ENCODE measurements at regions not wholly inside any gene's neighbourhood (a gene's known extent, or its start where the extent isn't known, plus 50 kb on each side); places are given as distances from the start of the nearest gene placed in this dataset.
A peak's percentile ranks its signal among the peaks of the same experiment; 100 is the strongest.

DNA sequence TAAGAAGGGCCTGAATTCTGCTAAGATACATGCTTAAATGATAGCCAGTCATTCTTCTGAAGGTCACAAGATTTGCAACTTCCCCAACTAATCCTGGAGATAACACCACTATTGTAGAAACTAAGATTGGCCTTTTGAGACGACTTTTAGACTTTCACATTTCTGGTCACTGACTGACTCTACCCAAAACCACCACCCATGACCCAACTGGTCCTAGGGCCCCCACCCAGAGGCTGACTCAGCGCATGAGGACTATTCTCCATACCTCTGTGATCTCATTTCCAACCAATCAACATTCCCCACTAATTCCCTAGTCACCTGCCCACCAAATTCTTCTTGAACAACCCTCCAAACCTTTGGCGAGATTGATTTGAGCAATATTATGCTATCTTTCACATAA, 1299.0 kb downstream of the CDH11 start:
- DNase-seq (ENCODE audit: low read depth, low spot score) (no peak), FAIRE-seq (no peak)
- no peaks in the 10 kb centered on the region for H3K27me3 ChIP-seq (ENCODE audit: control insufficient read depth, extremely low read depth, insufficient read depth, low read length)
- H3K27ac ChIP-seq (ENCODE audit: control insufficient read depth, insufficient read depth, low read length), result no peak overlapping the region
- no peak overlapping the region for H3K4me3 ChIP-seq (ENCODE audit: control insufficient read depth in 2 of 3, extremely low read depth in 1 of 3, insufficient read depth in 2 of 3, low read depth in 1 of 3, low read length in 3 of 3)
- H3K9me3 ChIP-seq (ENCODE audit: control insufficient read depth, low read depth, low read length), result no peaks in the 10 kb centered on the region
- no peaks in the 10 kb centered on the region for H3K36me3 ChIP-seq (ENCODE audit: control insufficient read depth in 2 of 2, extremely low read depth in 1 of 2, insufficient read depth in 2 of 2, low read length in 2 of 2)
- no peaks in the 10 kb centered on the region for H3K4me1 ChIP-seq (ENCODE audit: control insufficient read depth, extremely low read depth, insufficient read depth, low read length)
- no peaks in the 10 kb centered on the region for H3K9me1 ChIP-seq (ENCODE audit: control insufficient read depth, extremely low read depth, insufficient read depth, low read length)
- dilution Hi-C loops (cut with MboI; ENCODE audit: extremely low pct_ligation_motif_present, low sequenced_read_pairs), result no loop called here
- no peaks in the 10 kb centered on the region for H4K20me1 ChIP-seq (ENCODE audit: control insufficient read depth, extremely low read depth, insufficient read depth, low read length)
- TF ChIP-seq EZH2 (IDR thresholded peaks at IDR 0.05; ENCODE audit: low read length), result no peak
- TF ChIP-seq, protein P1, sequence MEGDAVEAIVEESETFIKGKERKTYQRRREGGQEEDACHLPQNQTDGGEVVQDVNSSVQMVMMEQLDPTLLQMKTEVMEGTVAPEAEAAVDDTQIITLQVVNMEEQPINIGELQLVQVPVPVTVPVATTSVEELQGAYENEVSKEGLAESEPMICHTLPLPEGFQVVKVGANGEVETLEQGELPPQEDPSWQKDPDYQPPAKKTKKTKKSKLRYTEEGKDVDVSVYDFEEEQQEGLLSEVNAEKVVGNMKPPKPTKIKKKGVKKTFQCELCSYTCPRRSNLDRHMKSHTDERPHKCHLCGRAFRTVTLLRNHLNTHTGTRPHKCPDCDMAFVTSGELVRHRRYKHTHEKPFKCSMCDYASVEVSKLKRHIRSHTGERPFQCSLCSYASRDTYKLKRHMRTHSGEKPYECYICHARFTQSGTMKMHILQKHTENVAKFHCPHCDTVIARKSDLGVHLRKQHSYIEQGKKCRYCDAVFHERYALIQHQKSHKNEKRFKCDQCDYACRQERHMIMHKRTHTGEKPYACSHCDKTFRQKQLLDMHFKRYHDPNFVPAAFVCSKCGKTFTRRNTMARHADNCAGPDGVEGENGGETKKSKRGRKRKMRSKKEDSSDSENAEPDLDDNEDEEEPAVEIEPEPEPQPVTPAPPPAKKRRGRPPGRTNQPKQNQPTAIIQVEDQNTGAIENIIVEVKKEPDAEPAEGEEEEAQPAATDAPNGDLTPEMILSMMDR (optimal IDR thresholded peaks at IDR 0.05 in 1 of 3, IDR thresholded peaks at IDR 0.05 in 1 of 3, conservative IDR thresholded peaks at IDR 0.05 in 1 of 3; ENCODE audit: extremely low read depth in 1 of 3, insufficient read depth in 2 of 3, low read length in 3 of 3), result no peak
- no peak overlapping the region for H3K4me2 ChIP-seq (ENCODE audit: control insufficient read depth, extremely low read depth, insufficient read depth, low read depth, low read length)
- no peak overlapping the region for H3K9ac ChIP-seq (ENCODE audit: control insufficient read depth, extremely low read depth, insufficient read depth, low read length)
- H2AFZ ChIP-seq (ENCODE audit: control insufficient read depth, low read length), result no peak overlapping the region
- H3K79me2 ChIP-seq (ENCODE audit: control insufficient read depth, insufficient read depth, low read length), result no peaks in the 10 kb centered on the region

DNA sequence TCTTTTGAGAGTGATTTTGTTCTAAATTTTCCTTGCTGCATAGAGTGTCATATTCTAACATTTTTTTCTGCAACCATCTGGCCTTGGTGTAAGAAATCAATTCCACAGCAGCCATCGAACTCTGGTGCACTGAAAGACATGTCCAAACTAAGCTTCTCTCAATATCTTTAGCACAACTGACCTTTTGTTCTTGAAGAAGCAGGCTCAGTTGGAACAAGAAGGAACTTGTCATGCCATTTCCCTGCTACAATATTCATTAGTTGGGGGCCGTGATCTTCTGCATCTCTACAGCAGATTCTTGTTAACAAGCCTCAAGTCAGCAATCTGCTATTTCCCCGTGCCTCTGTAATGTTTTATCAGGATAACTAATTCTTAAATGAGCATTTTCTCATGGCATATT, 1305.6 kb downstream of the CDH11 start:
- Histone ChIP-seq H3K9ac (ENCODE audit: control insufficient read depth, extremely low read depth, insufficient read depth, low read length) (no peak overlapping the region), H3K27me3 (ENCODE audit: control insufficient read depth, extremely low read depth, insufficient read depth, low read length) (no peaks in the 10 kb centered on the region), H3K9me3 (ENCODE audit: control insufficient read depth, low read depth, low read length) (no peaks in the 10 kb centered on the region), H3K4me3 (ENCODE audit: control insufficient read depth in 2 of 3, extremely low read depth in 1 of 3, insufficient read depth in 2 of 3, low read depth in 1 of 3, low read length in 3 of 3) (no peak overlapping the region), H3K9me1 (ENCODE audit: control insufficient read depth, extremely low read depth, insufficient read depth, low read length) (no peaks in the 10 kb centered on the region), H3K36me3 (ENCODE audit: control insufficient read depth in 2 of 2, extremely low read depth in 1 of 2, insufficient read depth in 2 of 2, low read length in 2 of 2) (no peaks in the 10 kb centered on the region), H3K4me2 (ENCODE audit: control insufficient read depth, extremely low read depth, insufficient read depth, low read depth, low read length) (peak overlapping the region; percentile 3), H2AFZ (ENCODE audit: control insufficient read depth, low read length) (peak overlapping the region; percentile 58), H3K79me2 (ENCODE audit: control insufficient read depth, insufficient read depth, low read length) (no peaks in the 10 kb centered on the region), H4K20me1 (ENCODE audit: control insufficient read depth, extremely low read depth, insufficient read depth, low read length) (no peaks in the 10 kb centered on the region), H3K4me1 (ENCODE audit: control insufficient read depth, extremely low read depth, insufficient read depth, low read length) (peaks cover 6% of the 10 kb centered on the region), H3K27ac (ENCODE audit: control insufficient read depth, insufficient read depth, low read length) (no peak overlapping the region)
- no peak for TF ChIP-seq EZH2 (IDR thresholded peaks at IDR 0.05; ENCODE audit: low read length)
- TF ChIP-seq, protein P1 (optimal IDR thresholded peaks at IDR 0.05 in 1 of 3, IDR thresholded peaks at IDR 0.05 in 1 of 3, conservative IDR thresholded peaks at IDR 0.05 in 1 of 3; ENCODE audit: extremely low read depth in 1 of 3, insufficient read depth in 2 of 3, low read length in 3 of 3), result no peak
- FAIRE-seq (peak; percentile 64), DNase-seq (ENCODE audit: low read depth, low spot score) (no peak)
- dilution Hi-C loops (cut with MboI; ENCODE audit: extremely low pct_ligation_motif_present, low sequenced_read_pairs), result no loop called here

Measured in keratinocyte (primary cell).